Activated CD8-positive, alpha-beta T cell treated with anti-CD3 and anti-CD28 coated beads, Interleukin-2, amount 10 ng/mL, durations not matched to agents 7 days and 5 days (primary cell): ENCODE measurements at regions not wholly inside any gene's neighbourhood (a gene's known extent, or its start where the extent isn't known, plus 50 kb on each side); places are given as distances from the start of the nearest gene placed in this dataset.

Experiments used
- ATAC-seq: fragments of 150-1000 bp; cut with Tn5 transposase; one replicate; pipeline ENCODE4 v1.10.0; 2021; ENCODE audit warnings: moderate library complexity
- CTCF ChIA-PET: fragments of 350-600 bp; sonication (Branson Sonifier 250); formaldehyde crosslinking; loops from one replicate; lab custom pipeline; 2021; ENCODE audit warnings: antibody characterized with exemption; lab: Charles Lee
- POLR2A ChIA-PET: fragments of 350-600 bp; sonication (Branson Sonifier 250); formaldehyde crosslinking; loops from one replicate; lab custom pipeline; 2021; ENCODE audit warnings: antibody characterized with exemption; lab: Charles Lee
- DNase-seq: peaks from one replicate; pipeline ENCODE4 v3.0.0-alpha.2; 2020
- H3K27ac Mint-ChIP-seq: one replicate; pipeline ENCODE4 v1.8.0; 2021; ENCODE audit warnings: mild to moderate bottlenecking, mixed read lengths
- H3K27me3 Mint-ChIP-seq: one replicate; pipeline ENCODE4 v1.8.0; 2021; ENCODE audit warnings: low read depth, mixed read lengths
- H3K36me3 Mint-ChIP-seq: one replicate; pipeline ENCODE4 v1.8.0; 2021; ENCODE audit warnings: low read depth, mixed read lengths
- H3K4me1 Mint-ChIP-seq: one replicate; pipeline ENCODE4 v1.8.0; 2021; ENCODE audit warnings: low read depth, mixed read lengths
- H3K4me3 Mint-ChIP-seq: one replicate; pipeline ENCODE4 v1.8.0; 2021; ENCODE audit warnings: mild to moderate bottlenecking, mixed read lengths
- H3K9me3 Mint-ChIP-seq: one replicate; pipeline ENCODE4 v1.8.0; 2022; ENCODE audit warnings: mixed read lengths; ENCODE audit not compliant: insufficient read depth

- CTCF ChIA-PET = no interaction called here
- Mint-ChIP-seq H3K27ac (no peak overlapping the region), H3K4me1 (peaks cover 16% of the 10 kb centered on the region), H3K36me3 (peaks cover 2% of the 10 kb centered on the region), H3K4me3 (no peak overlapping the region), H3K9me3 (no peaks in the 10 kb centered on the region), H3K27me3 (peaks cover 9% of the 10 kb centered on the region)
- POLR2A ChIA-PET = no interaction called here
- no peak for ATAC-seq
- no peak for DNase-seq
Observed at GRCh38 chr2:8412082-8412481, 269.8 kb upstream of the ID2 start.

GRCh38 chr2:8412586-8412985, 269.3 kb upstream of the ID2 start:
- H3K27me3 Mint-ChIP-seq = peaks cover 9% of the 10 kb centered on the region
- POLR2A ChIA-PET = no interaction called here
- no peak overlapping the region for H3K27ac Mint-ChIP-seq
- peaks cover 2% of the 10 kb centered on the region for H3K36me3 Mint-ChIP-seq
- DNase-seq (no peak), ATAC-seq (no peak)
- CTCF ChIA-PET = no interaction called here
- H3K4me1 Mint-ChIP-seq = peaks cover 19% of the 10 kb centered on the region
- no peaks in the 10 kb centered on the region for H3K9me3 Mint-ChIP-seq
- H3K4me3 Mint-ChIP-seq = no peak overlapping the region

GRCh38 chr2:8413589-8414135, 268.2 kb upstream of the ID2 start:
- Mint-ChIP-seq H3K27ac (no peak overlapping the region), H3K36me3 (no peaks in the 10 kb centered on the region), H3K9me3 (no peaks in the 10 kb centered on the region), H3K4me3 (no peak overlapping the region), H3K27me3 (peaks cover 12% of the 10 kb centered on the region), H3K4me1 (peaks cover 15% of the 10 kb centered on the region)
- CTCF ChIA-PET = interaction anchor here (0.6 kb wide), 1 partner anchor 322 kb away, joined by 3 read pairs; no protein-coding TSS in a partner anchor
- DNase-seq = no peak
- POLR2A ChIA-PET = no interaction called here
- ATAC-seq = no peak

- peaks cover 2% of the 10 kb centered on the region for H3K36me3 Mint-ChIP-seq
- no peak for ATAC-seq
- peaks cover 4% of the 10 kb centered on the region for H3K4me1 Mint-ChIP-seq
- H3K27ac Mint-ChIP-seq = no peak overlapping the region
- DNase-seq = no peak
- CTCF ChIA-PET = no interaction called here
- H3K4me3 Mint-ChIP-seq = no peak overlapping the region
- POLR2A ChIA-PET = no interaction called here
- H3K27me3 Mint-ChIP-seq = peaks cover 12% of the 10 kb centered on the region
- no peaks in the 10 kb centered on the region for H3K9me3 Mint-ChIP-seq
Observed at GRCh38 chr2:8414946-8415879, 266.6 kb upstream of the ID2 start.

GRCh38 chr2:8416001-8416571, 265.8 kb upstream of the ID2 start:
- H3K36me3 Mint-ChIP-seq = peaks cover 2% of the 10 kb centered on the region
- no peak for ATAC-seq
- no peaks in the 10 kb centered on the region for H3K9me3 Mint-ChIP-seq
- CTCF ChIA-PET = no interaction called here
- H3K27me3 Mint-ChIP-seq = peaks cover 12% of the 10 kb centered on the region
- POLR2A ChIA-PET = no interaction called here
- peaks cover 4% of the 10 kb centered on the region for H3K4me1 Mint-ChIP-seq
- DNase-seq = no peak
- no peak overlapping the region for H3K27ac Mint-ChIP-seq
- no peak overlapping the region for H3K4me3 Mint-ChIP-seq

- CTCF ChIA-PET = no interaction called here
- peaks cover 12% of the 10 kb centered on the region for H3K27me3 Mint-ChIP-seq
- POLR2A ChIA-PET = no interaction called here
Observed at GRCh38 chr2:8416849-8417832, 264.7 kb upstream of the ID2 start.

GRCh38 chr2:8418721-8419120, 263.1 kb upstream of the ID2 start:
- no peak for DNase-seq
- peaks cover 10% of the 10 kb centered on the region for H3K4me1 Mint-ChIP-seq
- H3K4me3 Mint-ChIP-seq = no peak overlapping the region
- no peak overlapping the region for H3K27ac Mint-ChIP-seq
- ATAC-seq = no peak
- H3K36me3 Mint-ChIP-seq = peaks cover 2% of the 10 kb centered on the region
- ChIA-PET CTCF (no interaction called here), POLR2A (no interaction called here)
- H3K9me3 Mint-ChIP-seq = no peaks in the 10 kb centered on the region
- peaks cover 17% of the 10 kb centered on the region for H3K27me3 Mint-ChIP-seq

More at GRCh38 chr2:8416849-8417832, 264.7 kb upstream of the ID2 start:
- no peak for ATAC-seq
- peaks cover 2% of the 10 kb centered on the region for H3K36me3 Mint-ChIP-seq
- no peaks in the 10 kb centered on the region for H3K9me3 Mint-ChIP-seq
- DNase-seq = no peak
- H3K4me3 Mint-ChIP-seq = no peak overlapping the region
- H3K27ac Mint-ChIP-seq = no peak overlapping the region
- H3K4me1 Mint-ChIP-seq = peaks cover 9% of the 10 kb centered on the region

GRCh38 chr2:8421658-8422449, 260.0 kb upstream of the ID2 start:
- no peak for DNase-seq
- Mint-ChIP-seq H3K27ac (no peak overlapping the region), H3K4me1 (peaks cover 30% of the 10 kb centered on the region), H3K4me3 (no peak overlapping the region), H3K36me3 (peaks cover 4% of the 10 kb centered on the region), H3K27me3 (peaks cover 14% of the 10 kb centered on the region), H3K9me3 (no peaks in the 10 kb centered on the region)
- ChIA-PET CTCF (no interaction called here), POLR2A (no interaction called here)
- ATAC-seq = no peak

- Mint-ChIP-seq H3K27me3 (peaks cover 14% of the 10 kb centered on the region), H3K9me3 (no peaks in the 10 kb centered on the region), H3K4me3 (no peak overlapping the region), H3K36me3 (peaks cover 4% of the 10 kb centered on the region), H3K27ac (no peak overlapping the region), H3K4me1 (peaks cover 28% of the 10 kb centered on the region)
- POLR2A ChIA-PET = no interaction called here
- no peak for DNase-seq
- CTCF ChIA-PET = no interaction called here
- ATAC-seq = no peak
Observed at GRCh38 chr2:8422450-8422800, 259.4 kb upstream of the ID2 start.

GRCh38 chr2:8424997-8425900, 256.6 kb upstream of the ID2 start:
- DNase-seq (peak; percentile 26), ATAC-seq (no peak)
- no peaks in the 10 kb centered on the region for H3K9me3 Mint-ChIP-seq
- CTCF ChIA-PET = no interaction called here
- H3K4me3 Mint-ChIP-seq = no peak overlapping the region
- peak overlapping the region; percentile 71 for H3K27ac Mint-ChIP-seq
- POLR2A ChIA-PET = no interaction called here
- peaks cover 26% of the 10 kb centered on the region for H3K4me1 Mint-ChIP-seq
- peaks cover 12% of the 10 kb centered on the region for H3K27me3 Mint-ChIP-seq
- peaks cover 2% of the 10 kb centered on the region for H3K36me3 Mint-ChIP-seq
